IPS-18c (cell line): ENCODE measurements at regions not wholly inside any gene's neighbourhood (a gene's known extent, or its start where the extent isn't known, plus 50 kb on each side); places are given as distances from the start of the nearest gene placed in this dataset.
"Not testable (repeated sequence)": the region's sequence is repeated elsewhere in the genome, so short reads cannot be mapped to it uniquely, and the experiment has no call there.

Source experiments
- H3K4me3 ChIP-seq: 2 replicates; pipeline ENCODE4 v1.7.0; 2013; ENCODE audit warnings: low read depth, mild to moderate bottlenecking, low read length, moderate library complexity; ENCODE audit not compliant: insufficient read depth
- H3K9me3 ChIP-seq: one replicate; pipeline ENCODE4 v1.6.1; 2013; ENCODE audit warnings: mild to moderate bottlenecking, low read length, moderate library complexity; ENCODE audit not compliant: control insufficient read depth, insufficient read depth

- H3K9me3 ChIP-seq = no peaks in the 10 kb centered on the region
- H3K4me3 ChIP-seq = no peak overlapping the region
These were observed 167.4 kb downstream of the PRELID2 start for GRCh38 chr5:145667742-145668141.

GRCh38 chr5:145666591-145666990 is 168.6 kb downstream of the PRELID2 start:
- Histone ChIP-seq H3K9me3 (no peaks in the 10 kb centered on the region), H3K4me3 (no peak overlapping the region)

- H3K4me3 ChIP-seq = no peak overlapping the region
These were observed 173.2 kb downstream of the PRELID2 start for GRCh38 chr5:145661737-145662485.

DNA sequence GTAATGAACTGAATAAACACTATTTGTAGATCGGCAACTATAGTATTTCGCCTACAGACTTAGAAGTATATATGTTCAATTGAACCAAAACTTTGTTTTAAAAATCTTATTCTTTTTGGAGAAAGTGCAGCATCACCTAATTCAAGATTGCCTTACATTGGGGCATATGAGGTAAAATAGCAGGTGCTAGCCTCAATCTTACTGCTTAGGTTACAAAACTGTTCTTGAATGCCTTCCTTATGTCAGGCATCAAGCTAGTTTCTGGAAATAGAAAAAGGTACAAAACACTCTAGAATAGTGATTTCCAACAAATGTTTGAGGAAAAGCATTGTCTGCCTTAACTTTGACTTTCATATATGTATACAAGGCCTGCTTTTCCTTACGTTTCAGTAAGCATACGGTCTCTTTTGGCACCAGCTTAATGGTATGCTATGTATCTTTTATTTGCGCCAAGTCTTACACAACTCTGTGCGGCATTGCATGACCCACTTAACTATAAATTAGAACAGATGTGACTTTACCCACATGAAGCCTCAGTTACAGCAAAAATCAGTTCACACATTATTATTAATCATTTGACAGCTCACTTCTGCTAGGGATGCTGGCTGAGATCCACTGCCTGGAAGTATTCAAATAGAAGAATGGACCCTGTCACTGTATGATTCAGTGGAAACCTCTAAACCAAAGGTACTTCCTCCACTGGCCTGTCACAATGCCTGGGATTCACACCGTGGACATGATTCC is 174.1 kb downstream of the PRELID2 start:
- Histone ChIP-seq H3K9me3 (no peaks in the 10 kb centered on the region), H3K4me3 (no peak overlapping the region)

More at GRCh38 chr5:145661737-145662485, 173.2 kb downstream of the PRELID2 start:
- H3K9me3 ChIP-seq = no peaks in the 10 kb centered on the region

DNA sequence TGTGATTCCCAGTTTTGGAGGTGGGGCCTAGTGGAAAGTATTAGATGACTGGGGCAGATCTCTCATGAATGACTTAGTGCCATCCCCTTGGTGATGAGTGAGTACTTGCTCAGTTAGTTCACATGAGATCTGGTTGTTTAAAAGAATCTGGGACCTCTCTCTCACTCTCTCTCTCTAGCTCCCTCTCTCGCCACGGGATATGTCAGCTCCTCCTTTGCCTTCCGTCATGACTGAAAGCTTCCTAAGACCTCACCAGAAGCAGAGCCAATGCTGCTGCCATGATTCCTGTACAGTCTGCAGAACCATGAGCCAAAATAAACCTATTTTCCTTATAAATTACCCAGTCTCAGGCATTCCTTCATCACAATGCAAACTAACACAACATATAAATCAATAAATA is 176.7 kb downstream of the PRELID2 start:
- no peak overlapping the region for H3K4me3 ChIP-seq

GRCh38 chr5:145652700-145653099 is 182.4 kb downstream of the PRELID2 start:
- not testable (repeated sequence) for H3K9me3 ChIP-seq

More for the DNA sequence above, 176.7 kb downstream of the PRELID2 start:
- H3K9me3 ChIP-seq = no peaks in the 10 kb centered on the region

DNA sequence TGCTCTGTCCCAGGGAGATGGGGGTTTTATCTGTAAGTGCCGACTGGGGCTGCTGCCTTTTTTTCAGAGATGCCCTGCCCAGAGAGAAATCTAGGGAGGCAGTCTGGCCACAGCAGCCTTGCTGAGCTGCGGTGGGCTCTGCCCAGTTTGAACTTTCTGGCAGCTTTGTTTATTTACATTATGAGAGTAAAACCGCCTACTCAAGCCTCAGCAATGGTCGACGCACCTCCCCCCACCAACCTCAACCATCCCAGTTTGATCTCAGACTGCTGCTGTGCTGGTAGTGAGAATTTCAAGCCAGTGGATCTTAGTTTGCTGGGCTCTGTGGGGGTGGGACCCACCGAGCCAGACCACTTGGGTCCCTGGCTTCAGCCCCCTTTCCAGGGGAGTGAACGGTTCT is 188.0 kb downstream of the PRELID2 start:
- not testable (repeated sequence) for H3K9me3 ChIP-seq

More at GRCh38 chr5:145652700-145653099, 182.4 kb downstream of the PRELID2 start:
- not testable (repeated sequence) for H3K4me3 ChIP-seq

GRCh38 chr5:145643214-145643613 is 191.9 kb downstream of the PRELID2 start:
- not testable (repeated sequence) for H3K9me3 ChIP-seq, H3K4me3 ChIP-seq

More for the DNA sequence above, 188.0 kb downstream of the PRELID2 start:
- H3K4me3 ChIP-seq = not testable (repeated sequence)

DNA sequence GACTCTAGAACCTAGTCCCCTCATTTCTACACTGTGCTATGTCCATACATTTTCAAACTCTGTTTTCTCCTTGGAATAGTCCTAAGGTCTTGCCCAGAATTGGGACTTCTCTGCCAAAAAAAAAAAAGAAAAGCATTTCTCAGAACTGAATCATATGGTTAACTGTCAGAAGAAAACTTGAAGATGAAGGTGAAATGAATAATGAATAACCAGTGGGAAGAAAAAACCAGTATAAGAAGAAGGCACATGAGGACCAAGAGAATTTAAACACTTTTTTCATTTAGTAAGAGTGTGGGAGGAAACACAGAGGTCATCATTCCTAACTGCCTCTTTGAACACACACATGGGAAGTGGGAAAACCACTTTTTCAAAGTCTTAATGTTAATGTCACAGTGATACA is 197.7 kb downstream of the PRELID2 start:
- Histone ChIP-seq H3K4me3 (no peak overlapping the region), H3K9me3 (peaks cover 2% of the 10 kb centered on the region)

- peaks cover 2% of the 10 kb centered on the region for H3K9me3 ChIP-seq
- H3K4me3 ChIP-seq = no peak overlapping the region
These were observed 198.8 kb downstream of the PRELID2 start for GRCh38 chr5:145636371-145636770.

DNA sequence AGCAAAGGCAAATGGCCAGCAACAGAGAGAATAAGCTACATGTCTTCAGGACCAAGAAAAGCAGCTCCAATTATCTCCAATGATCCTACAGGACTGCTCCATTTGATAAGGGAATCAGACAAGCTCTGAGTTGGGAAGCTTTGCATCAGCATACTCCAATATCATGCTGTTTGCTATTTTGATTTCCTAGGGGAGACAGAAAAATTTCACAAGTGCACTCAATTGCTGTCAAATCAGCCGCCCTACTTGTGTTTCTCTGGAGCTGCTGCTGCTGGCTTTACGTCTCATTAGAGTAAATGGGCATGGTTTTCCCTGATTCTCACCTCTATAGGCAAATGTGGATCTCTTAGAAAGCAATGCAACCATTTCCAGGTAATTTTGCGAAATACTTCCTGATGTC is 201.7 kb downstream of the PRELID2 start:
- Histone ChIP-seq H3K9me3 (no peaks in the 10 kb centered on the region), H3K4me3 (no peak overlapping the region)

GRCh38 chr5:145632701-145633100 is 202.4 kb downstream of the PRELID2 start:
- Histone ChIP-seq H3K9me3 (no peaks in the 10 kb centered on the region), H3K4me3 (no peak overlapping the region)

- H3K4me3 ChIP-seq = no peak overlapping the region
- H3K9me3 ChIP-seq = no peaks in the 10 kb centered on the region
These were observed 206.1 kb downstream of the PRELID2 start for GRCh38 chr5:145629047-145629446.

DNA sequence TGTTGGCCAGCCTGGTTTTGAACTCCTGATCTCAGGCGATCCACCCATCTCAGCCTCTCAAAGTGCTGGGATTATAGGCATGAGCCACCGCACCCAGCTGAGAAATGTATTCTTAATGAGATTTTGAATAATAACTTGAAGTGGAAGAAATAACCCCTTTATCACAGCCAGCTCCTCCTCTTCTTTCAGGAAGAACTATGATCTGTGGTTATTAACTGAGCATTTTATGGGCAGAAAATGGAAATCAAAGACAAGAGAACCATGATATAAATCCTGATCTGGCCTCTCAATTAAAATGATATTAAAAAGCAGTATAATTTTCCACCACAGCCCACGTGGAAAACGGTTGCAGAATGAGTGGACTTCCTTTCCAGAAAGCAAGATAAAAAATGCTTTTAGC is 206.6 kb downstream of the PRELID2 start:
- Histone ChIP-seq H3K9me3 (no peaks in the 10 kb centered on the region), H3K4me3 (no peak overlapping the region)

GRCh38 chr5:145619806-145620310 is 215.3 kb downstream of the PRELID2 start:
- Histone ChIP-seq H3K4me3 (no peak overlapping the region), H3K9me3 (peaks cover 8% of the 10 kb centered on the region)

- not testable (repeated sequence) for H3K4me3 ChIP-seq, H3K9me3 ChIP-seq
These were observed 218.4 kb downstream of the PRELID2 start for GRCh38 chr5:145616739-145617138.

GRCh38 chr5:145598983-145599382 is 236.2 kb downstream of the PRELID2 start:
- no peak overlapping the region for H3K4me3 ChIP-seq
- no peaks in the 10 kb centered on the region for H3K9me3 ChIP-seq

DNA sequence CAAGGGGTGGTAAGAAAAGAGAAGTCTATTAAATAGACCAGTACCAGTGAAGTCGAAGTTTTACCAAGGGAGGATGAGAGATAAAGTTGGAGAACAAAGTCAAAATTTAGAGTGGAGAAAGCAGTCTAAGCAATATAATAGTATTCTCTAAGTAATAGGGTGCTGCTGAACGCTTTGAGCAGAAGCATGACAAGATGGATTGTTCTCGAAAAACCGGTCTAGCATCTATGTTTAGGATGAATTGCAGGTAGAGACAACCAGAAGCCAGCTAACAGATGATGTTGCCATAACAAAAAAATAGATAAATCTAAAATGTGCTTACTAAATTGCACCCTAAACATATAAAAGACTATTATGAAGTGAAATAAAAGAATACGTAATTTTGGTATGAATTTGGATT is 237.0 kb downstream of the PRELID2 start:
- H3K9me3 ChIP-seq = no peaks in the 10 kb centered on the region
- H3K4me3 ChIP-seq = no peak overlapping the region
